HL-60/S4 treated with retinoic acid at 250 ng/mL for 4 days and 3 days (cell line): ENCODE measurements at regions not wholly inside any gene's neighbourhood (a gene's known extent, or its start where the extent isn't known, plus 50 kb on each side); places are given as distances from the start of the nearest gene placed in this dataset.
"Not testable (repeated sequence)": the region's sequence is repeated elsewhere in the genome, so short reads cannot be mapped to it uniquely, and the experiment has no call there.

Source experiments
- in situ Hi-C: fragments of 300-500 bp; cut with MboI; formaldehyde crosslinking; loops from 2 replicates; pipeline ENCODE4 v1.7.0; 2022; ENCODE audit warnings: low sequenced_read_pairs

DNA sequence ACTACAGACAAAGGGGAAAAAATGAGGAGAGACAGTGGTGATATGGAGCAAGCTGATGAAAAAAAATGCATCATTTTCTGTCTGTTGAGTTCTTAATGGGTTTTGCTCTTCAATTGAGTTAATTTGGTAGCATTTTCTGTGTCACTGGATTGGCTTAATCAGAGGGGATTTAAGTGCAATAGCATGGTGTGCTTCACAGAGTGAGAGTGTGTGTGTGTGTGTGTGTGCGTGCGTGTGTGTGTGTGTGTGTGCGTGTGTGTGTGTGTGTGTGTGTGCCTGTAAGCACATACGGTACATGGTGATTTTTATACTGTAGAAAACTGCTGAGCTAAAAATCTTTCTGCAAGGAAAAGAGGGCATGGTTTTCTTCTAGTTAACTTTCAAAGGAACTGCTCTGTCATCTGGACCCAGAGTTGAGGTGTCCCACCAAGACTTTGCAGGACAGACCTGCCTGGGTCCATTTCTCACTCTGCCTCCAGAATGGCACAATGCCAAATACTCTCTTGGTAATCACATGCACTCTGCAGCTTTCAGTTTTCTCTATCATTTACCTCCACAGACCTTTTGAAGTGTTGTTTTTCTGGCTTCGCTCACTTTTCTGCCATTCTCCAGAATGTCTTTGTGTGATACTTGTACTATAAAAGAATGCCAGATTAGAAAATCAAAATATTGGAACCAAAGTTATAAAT, 952.6 kb upstream of the SOX9 start:
- in situ Hi-C loops: no loop called here

DNA sequence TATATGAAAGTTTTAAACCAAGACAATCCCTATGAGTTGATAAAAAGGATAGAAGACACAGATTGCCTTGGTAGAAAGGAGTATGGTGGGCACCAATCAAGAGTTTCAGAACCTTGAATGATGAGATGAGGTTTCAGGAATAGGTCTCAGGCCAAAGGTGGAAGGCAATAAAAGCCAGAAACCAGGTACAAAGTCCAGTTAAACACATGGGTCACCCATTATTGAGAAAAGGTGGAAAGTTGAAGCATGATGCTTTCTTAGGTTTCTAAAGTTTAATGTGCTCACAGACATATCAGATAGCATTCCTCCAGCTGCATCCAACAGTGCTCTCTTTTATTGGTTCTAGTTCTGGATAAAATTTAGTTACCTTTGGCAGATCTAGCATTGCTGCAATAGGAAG, 950.8 kb upstream of the SOX9 start:
- in situ Hi-C loops: no loop called here

DNA sequence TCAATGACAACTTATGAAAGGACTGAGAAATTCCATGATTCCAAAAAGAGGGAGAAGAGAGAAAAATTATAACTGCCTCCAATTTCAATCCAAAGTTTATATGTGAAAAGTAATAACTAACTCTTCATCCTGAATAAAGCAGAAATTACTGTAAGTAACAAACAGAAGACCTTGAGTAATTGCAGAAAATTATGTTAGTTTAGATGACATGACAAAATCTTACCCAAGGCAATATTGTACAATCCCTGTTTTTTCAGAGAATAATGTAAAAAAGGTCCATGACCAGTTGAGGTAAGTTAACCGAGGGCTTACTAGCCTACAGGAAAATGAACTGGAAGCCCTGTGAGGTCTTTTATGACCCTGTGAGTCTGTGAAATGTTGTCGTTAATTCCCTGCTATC, 949.5 kb upstream of the SOX9 start:
- in situ Hi-C loops: no loop called here

DNA sequence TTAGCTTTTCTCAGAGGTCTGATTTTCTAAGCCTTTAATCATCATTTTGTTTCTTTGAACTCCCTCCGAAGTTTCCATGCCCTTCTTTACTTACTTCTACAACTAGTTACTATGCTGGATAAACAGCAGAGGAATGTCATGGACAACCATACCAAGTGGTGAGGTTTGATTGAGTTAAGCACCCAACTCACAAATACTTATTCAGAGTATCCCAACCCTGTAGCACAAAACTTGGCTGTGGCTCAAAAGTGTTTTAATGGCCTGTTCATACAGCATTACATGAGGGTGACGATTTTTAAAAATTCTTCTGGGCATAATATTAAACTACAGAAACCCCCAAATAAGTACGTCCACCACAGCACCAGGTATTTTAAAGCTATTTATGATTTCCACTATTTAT, 946.8 kb upstream of the SOX9 start:
- in situ Hi-C loops: no loop called here

DNA sequence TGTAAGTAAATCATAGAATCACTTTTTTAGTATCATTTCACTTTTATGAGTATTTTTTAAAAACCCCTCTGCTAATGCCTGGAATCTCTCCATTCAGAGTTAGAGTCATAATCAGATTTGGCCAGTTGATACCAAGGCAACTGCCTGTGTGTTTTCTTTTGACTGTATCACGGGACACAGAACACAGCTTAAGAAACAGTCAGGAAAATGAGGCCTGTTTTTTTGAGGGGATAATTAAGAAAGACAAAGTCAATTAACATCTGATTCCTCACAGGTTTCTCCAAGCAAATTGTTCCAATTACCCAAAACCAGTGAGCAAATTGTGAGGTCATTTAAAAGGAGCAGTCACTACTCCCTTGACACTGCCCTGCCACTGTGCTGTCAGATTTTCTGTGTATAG, 944.5 kb upstream of the SOX9 start:
- in situ Hi-C loops: no loop called here

DNA sequence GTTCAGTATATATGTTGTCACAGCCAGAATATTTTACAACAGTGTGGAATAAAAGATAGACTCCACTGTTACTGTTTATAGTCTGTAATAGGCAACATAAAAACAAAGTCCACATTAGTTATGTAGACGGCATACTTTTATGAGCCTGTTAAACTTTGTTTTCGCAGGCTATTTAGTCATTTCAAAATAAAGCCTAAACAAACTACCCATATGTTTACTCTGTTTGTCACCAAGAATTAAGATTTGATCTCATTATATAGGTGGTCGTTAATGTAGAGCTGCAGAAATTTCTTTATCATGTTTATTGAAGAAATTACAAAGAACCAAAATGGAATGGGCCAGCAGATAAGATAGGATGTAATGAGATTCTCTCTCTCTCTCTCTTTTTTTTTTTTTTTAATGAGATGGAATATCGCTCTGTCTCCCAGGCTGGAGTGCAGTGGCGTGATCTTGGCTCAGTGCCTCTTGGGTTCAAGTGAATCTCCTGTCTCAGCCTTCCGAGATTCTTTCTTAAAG, 943.8 kb upstream of the SOX9 start:
- in situ Hi-C loops: no loop called here

DNA sequence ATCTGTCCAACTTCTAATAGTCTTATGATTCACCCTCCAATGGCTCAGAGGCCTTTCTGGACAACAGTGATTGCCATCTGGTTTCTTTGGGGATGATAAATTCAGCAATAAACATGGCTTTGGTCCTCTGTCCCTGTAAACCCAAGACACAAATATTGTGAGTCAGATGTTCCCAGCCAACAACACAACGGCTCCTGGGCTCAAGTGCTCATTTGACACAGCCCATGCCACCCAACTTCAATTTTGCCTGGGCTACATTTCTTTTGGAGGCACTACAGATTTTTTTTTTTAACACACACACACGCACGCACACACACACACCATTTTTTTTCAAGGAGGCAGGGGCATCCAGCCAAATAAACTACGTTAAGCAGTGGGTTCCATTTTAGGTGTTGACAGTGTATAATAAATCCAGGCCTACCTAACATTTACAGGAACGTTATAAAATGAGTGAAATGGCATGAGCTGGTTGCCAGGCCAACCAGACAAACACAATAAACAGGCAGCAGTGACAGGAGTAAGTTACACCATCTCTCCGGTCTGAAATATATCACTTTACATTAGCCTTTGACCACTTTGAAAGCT, 939.9 kb upstream of the SOX9 start:
- in situ Hi-C loops: no loop called here

DNA sequence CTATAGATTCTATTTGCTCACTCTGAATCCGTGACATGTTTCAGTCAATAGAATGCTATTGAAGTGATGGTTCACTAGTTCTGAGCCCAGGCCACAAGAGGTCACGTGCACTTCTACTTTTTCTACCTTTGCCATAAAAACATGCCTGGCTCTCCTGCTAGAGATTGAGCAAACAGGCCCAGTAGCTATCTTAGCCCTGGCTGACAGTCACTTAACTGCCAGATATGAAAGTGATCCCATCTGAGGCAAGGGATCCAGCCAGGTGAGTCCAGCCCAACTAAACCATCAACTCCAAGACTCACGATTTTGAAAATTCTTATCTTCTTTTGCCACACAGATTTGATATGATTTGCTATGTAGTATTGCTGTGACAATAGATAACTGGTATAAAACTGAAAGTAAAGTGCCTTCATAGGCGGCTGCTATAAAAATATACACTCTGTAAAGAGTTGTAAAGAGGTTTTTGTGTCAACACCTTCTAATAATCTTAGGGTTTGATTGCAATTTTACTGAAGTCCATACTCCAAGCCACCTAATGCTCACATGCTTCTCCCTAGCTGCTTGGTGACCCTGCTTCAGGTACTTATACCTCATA, 937.7 kb upstream of the SOX9 start:
- in situ Hi-C loops: no loop called here

DNA sequence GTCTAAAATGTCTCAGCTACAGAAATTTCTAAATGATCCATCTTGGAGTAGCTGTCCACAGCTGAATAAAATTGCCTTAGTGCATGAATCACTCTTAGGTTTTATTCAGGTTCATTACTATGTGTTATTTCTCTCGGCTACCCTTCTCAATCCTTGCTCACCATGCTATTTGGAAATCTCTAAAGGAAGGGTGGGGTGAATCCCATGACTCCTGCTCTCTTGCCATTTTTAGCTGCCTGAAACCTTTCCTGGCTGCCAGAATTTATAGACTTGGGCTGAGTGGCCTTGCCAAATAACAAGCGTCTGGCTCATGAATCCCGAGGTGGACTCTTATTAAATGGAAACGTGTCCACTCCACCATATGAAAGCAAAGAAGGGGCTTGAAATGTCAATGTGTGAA, 936.1 kb upstream of the SOX9 start:
- in situ Hi-C loops: no loop called here

DNA sequence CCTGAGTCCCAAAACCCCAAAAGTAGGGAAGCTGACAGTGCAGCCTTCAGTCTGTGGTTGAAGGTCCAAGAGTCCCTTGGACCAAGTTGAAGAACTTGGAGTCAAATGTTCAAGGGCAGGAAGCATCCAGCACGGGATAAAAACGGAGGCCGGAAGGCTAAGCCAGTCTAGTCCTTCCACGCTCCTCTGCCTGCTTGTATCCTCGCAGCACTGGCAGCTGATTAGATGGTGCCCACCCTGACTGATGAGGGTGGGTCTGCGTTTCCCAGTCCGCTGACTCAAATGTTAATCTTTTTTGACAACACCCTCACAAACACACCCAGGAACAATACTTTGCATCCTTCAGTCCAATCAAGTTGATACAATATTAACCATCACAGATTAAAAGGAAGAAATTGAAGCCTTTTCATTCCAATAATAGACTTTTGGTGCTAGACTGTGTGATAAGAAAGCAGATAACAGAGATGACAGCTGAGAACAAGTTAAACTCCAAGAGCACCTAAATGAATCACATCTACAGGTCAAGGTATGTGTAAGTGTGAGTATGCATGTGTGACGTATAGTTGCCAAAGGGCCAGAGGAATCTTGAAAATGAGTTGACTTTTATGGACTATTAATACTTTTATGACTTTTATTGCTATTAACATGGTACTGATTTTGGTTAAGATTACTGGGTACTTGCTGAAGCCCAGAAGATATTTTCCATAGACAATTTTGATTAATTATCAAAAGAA, 933.5 kb upstream of the SOX9 start:
- in situ Hi-C loops: no loop called here

DNA sequence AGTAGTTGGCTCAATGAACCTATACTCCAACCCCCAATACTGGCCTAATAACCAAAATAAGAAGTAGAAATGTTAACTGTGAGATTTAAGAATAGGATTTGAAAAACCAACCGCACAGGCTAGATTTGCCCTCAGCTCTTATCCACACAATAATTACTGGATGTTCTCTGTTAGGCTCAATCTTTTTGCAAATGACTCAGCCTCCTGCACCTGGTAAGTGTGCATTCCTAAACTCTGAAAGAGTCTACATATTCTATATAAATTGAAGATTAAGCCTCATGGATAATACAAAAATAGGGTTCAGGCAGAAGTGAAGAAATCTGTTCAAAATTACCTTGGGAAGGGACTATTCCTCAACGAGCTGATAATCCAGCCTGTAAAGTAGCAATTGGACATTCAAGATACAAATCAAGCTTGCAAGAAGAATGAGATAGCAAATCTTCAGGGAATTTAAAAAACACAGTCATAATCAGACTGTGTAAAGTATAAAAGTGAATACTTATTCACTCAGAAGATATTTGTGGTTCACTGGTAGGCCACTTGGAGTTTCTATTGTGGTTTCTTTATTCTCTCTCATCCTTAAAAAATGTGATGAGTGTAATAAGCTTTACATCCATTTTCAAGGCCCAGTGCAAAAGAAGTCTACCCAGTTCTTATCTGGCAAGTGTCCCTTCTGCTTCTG, 931.9 kb upstream of the SOX9 start:
- in situ Hi-C loops: no loop called here

DNA sequence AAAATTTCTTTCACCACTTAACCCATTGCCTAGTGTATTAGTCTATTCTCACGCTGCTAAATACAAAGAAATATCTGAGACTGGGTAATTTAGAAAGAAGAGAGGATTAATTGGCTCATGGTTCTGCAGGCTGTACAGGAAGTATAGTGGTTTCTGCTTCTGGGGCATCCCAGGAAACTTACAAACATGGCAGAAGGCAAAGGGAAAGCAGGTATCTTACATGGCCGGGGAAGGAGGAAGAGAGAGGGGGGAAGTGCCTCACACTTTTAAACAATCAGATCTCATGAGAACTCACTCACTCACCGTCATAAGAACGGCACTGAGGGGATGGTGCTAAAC, 931.4 kb upstream of the SOX9 start:
- in situ Hi-C loops: no loop called here

DNA sequence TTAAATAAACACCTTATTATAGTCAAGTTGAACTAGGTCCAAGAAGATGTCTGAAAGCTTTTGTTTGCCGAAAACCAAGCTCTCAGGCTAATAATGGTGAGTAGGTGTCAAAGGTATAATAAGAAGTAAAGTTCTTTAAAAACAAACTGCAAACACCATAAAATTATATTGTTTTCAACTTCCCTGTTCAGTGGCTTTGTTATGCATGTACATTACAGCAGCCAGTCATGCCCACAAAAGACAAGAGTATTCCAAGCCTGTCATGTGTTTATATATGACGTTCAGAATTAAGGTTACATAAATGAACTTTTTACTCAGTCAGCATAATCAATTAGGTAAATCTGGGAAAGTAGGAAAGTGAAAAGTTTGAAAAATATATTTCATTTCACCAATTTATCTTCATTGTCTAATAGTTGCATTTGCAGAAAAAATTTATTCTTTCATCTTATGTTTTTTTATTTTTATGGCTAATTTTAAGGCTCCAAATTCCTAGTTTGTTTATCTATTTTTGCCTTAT, 928.7 kb upstream of the SOX9 start:
- in situ Hi-C loops: no loop called here

DNA sequence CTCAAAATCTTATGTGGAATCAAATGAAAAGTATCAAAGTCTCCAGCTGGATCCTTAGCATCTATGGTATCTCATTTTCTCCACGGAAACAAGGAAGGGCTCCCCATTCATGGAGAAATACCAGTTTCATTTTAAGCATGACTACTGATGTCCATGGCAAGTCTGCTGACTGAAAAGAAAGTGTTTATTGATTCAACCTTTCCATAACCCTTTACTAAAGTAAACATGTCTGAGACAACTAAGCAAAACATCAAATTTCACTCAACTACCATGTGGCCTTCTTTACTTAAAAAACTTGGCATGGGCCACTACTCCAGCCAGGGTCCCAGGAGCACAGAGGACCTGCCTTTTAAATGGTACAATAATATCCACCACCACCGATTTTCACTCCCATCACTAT, 928.0 kb upstream of the SOX9 start:
- in situ Hi-C loops: no loop called here

DNA sequence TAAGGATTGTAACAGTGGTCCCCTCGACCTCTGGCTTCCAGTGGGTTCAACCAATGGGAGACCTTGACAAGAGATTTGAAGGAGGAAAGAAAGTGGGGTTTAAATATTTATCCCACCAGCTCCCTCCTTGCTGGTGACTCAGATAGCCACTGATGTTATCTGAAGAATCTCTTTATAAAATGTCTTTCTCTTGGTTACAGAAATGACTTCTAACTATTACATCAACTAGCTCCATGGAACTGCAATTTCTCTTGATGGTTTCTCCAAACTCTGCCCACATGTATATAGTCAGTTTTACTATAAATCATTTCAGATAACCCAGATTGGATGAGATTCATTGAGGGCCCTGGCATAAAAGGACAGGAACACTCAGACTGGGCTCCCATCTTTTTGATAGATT, 920.2 kb upstream of the SOX9 start:
- in situ Hi-C loops: no loop called here

DNA sequence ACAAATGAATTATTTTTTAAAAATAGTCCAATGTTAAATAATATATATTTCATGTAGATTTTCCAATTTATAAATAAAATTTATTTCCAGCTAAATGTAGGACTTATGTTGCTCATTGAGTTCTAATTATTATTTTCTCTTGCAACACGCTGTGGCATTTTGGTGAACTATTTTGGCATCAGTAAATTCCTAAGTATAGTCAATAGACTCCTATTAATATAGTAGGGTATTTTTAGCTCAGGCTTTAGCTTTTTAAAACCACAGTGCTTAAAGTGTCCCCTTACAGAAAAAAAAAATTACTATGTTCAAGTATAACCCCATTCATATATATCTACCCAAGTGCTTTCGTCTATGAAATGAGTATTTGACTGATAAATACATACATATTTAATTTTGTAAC, 919.2 kb upstream of the SOX9 start:
- in situ Hi-C loops: no loop called here

DNA sequence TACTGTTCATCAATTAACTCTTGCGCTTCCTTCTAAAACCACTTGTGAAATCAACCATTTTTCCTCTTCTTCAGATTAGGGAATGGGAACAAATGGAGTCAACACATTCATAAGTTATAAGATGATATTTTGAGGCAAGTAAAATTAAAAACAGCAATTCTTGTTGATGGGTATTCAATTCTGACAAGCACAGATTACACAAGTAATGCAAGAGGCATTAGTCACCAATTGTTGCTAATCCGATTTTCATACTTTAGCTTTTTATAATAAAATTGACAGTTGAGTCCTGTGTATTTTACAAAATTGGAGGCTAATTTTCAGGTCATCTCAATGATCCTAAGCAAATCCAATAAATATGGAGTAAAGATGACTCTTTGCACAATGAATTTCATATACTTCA, 918.4 kb upstream of the SOX9 start:
- in situ Hi-C loops: no loop called here

DNA sequence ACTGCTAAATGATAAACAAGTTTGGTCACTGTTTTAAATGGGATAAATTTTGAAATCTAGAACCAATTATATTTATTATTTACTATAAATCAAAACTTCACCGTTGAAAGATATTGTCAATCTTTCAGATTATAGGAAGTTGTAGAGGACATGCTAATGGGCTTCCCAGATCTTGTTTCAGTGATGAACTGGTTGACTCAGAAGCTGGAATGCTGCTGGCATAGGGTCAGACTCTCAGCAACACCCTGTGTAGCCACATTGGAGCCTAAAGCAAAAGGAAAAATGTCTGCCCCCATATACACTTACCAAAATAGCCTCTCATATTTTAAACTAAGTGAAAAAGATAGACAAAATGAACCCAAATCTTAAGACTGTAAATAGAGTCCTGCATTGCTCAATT, 916.9 kb upstream of the SOX9 start:
- in situ Hi-C loops: no loop called here

DNA sequence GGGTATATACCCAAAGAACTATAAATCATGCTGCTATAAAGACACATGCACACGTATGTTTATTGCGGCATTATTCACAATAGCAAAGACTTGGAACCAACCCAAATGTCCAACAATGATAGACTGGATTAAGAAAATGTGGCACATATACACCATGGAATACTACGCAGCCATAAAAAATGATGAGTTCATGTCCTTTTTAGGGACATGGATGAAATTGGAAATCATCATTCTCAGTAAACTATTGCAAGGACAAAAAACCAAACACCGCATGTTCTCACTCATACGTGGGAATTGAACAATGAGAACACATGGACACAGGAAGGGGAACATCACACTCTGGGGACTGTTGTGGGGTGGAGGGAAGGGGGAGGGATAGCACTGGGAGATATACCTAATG, 914.9 kb upstream of the SOX9 start:
- in situ Hi-C loops: not testable (repeated sequence)

DNA sequence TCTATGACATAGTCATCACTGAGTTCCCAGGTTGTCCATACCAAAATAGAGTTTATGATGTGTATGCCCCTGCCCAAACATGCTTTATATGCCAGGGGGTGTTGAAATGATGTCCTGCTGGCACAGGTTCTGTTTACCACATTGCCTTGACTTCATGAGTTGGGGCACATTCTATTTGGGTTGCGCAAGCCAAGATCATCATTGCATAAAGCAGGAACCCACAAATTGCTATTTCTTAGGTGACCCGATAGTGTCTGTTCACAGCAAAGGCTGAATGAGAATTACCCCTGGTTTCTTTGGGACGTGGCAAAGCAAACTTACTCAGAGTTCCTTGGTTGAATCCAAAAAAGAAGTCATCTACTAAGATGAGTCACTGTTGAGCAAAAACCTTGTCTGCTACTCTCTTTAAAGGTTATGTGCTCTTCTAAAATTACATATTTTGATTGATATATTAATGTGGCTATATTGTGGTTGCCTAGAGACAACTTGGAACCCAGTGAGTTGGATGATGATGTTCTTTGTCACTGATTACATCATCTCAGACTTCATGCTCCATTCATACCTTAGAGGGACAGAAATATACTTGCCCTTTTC, 912.6 kb upstream of the SOX9 start:
- in situ Hi-C loops: no loop called here

DNA sequence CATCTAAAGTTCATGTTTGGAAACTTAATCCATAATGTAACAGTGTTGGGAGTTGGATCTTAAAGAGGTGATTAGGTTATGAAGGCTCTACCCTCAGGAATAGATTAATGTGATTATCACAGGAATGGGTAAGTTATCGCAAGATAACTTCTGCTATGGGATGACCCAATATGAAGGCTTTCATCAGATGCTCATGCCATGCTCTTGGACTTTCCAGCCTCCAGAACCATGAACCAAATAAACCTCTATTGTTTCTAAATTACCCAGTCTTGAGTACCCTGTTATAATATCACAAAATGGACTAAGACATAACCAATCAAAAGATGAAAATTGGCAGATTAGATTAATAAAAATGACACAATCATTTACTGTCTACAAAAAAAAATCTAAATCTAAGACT, 906.9 kb upstream of the SOX9 start:
- in situ Hi-C loops: no loop called here
